ENCODE measurements at regions not wholly inside any gene's neighbourhood (a gene's known extent, or its start where the extent isn't known, plus 50 kb on each side); places are given as distances from the start of the nearest gene placed in this dataset.
"Not testable (repeated sequence)": the region's sequence is repeated elsewhere in the genome, so short reads cannot be mapped to it uniquely, and the experiment has no call there.

- DNase-seq: no peak
Observed at GRCh38 chr9:82880336-82881050, 182.4 kb downstream of the RASEF start.

- DNase-seq: no peak
Observed at GRCh38 chr9:82882138-82882537, 180.8 kb downstream of the RASEF start.

- no peak for DNase-seq
Observed at GRCh38 chr9:82882748-82883147, 180.2 kb downstream of the RASEF start.

GRCh38 chr9:82883436-82883835 lies 179.5 kb downstream of the RASEF start:
- no peak for DNase-seq

GRCh38 chr9:82883974-82884373 lies 179.0 kb downstream of the RASEF start:
- not testable (repeated sequence) for DNase-seq

GRCh38 chr9:82890401-82890800 lies 172.5 kb downstream of the RASEF start:
- no peak for DNase-seq

GRCh38 chr9:82890865-82891264 lies 172.1 kb downstream of the RASEF start:
- no peak for DNase-seq

GRCh38 chr9:82891321-82891720 lies 171.6 kb downstream of the RASEF start:
- no peak for DNase-seq

- no peak for DNase-seq
Observed at GRCh38 chr9:82893549-82893948, 169.4 kb downstream of the RASEF start.

GRCh38 chr9:82894548-82894947 lies 168.4 kb downstream of the RASEF start:
- DNase-seq: no peak

GRCh38 chr9:82894961-82895821 lies 167.8 kb downstream of the RASEF start:
- no peak for DNase-seq

- DNase-seq: no peak
Observed at GRCh38 chr9:82895822-82896110, 167.2 kb downstream of the RASEF start.

GRCh38 chr9:82903503-82903902 lies 159.4 kb downstream of the RASEF start:
- DNase-seq: no peak

GRCh38 chr9:82911996-82912395 lies 150.9 kb downstream of the RASEF start:
- no peak for DNase-seq

- no peak for DNase-seq
Observed at GRCh38 chr9:82912645-82913044, 150.3 kb downstream of the RASEF start.

GRCh38 chr9:82916238-82916637 lies 146.7 kb downstream of the RASEF start:
- DNase-seq: not testable (repeated sequence)

- DNase-seq: no peak
Observed at GRCh38 chr9:82920154-82920553, 142.8 kb downstream of the RASEF start.

- DNase-seq: no peak
Observed at GRCh38 chr9:82922686-82923085, 140.3 kb downstream of the RASEF start.

GRCh38 chr9:82923092-82923911 lies 139.6 kb downstream of the RASEF start:
- no peak for DNase-seq

GRCh38 chr9:82923912-82924605 lies 138.9 kb downstream of the RASEF start:
- DNase-seq: no peak
